DND-41 (cell line): ENCODE measurements at regions not wholly inside any gene's neighbourhood (a gene's known extent, or its start where the extent isn't known, plus 50 kb on each side); places are given as distances from the start of the nearest gene placed in this dataset.

Experiments used
- CTCF ChIP-seq: IDR thresholded peaks from 2 replicates; pipeline ENCODE4 v1.5.1; 2012; ENCODE audit warnings: borderline replicate concordance, low read length, moderate library complexity, mild to moderate bottlenecking; ENCODE audit not compliant: poor library complexity, severe bottlenecking; ENCODE audit errors: extremely low read depth
- EZH2 ChIP-seq: IDR thresholded peaks from 3 replicates; pipeline ENCODE4 v1.6.1; 2012; ENCODE audit warnings: borderline replicate concordance, low read depth, mild to moderate bottlenecking, moderate library complexity, low read length, inconsistent platforms; ENCODE audit not compliant: severe bottlenecking

- no peak for TF ChIP-seq CTCF
- no peak for TF ChIP-seq EZH2
Observed at GRCh38 chr10:121308020-121308419, 290.2 kb downstream of the FGFR2 start.
